NCI-H345 treated with DMSO at 0.1 percent for 48 hours (cell line): ENCODE measurements at regions not wholly inside any gene's neighbourhood (a gene's known extent, or its start where the extent isn't known, plus 50 kb on each side); places are given as distances from the start of the nearest gene placed in this dataset.

Experiments used
- DNase-seq: peaks from one replicate; lab custom pipeline; 2025; ENCODE audit not compliant: unreplicated experiment; lab: John Stamatoyannopoulos, UW

- DNase-seq, result no peak
Measured at GRCh38 chr1:172976222-172977041, 74.3 kb downstream of the TNFSF18 start.

- DNase-seq, result no peak
Measured at GRCh38 chr1:172977296-172978017, 73.3 kb downstream of the TNFSF18 start.

GRCh38 chr1:172978595-172978994 lies 72.1 kb downstream of the TNFSF18 start:
- no peak for DNase-seq

- DNase-seq, result no peak
Measured at GRCh38 chr1:172979828-172980227, 70.9 kb downstream of the TNFSF18 start.

GRCh38 chr1:172980456-172980855 lies 70.3 kb downstream of the TNFSF18 start:
- no peak for DNase-seq

GRCh38 chr1:172980971-172981370 lies 69.8 kb downstream of the TNFSF18 start:
- DNase-seq, result no peak
